Stimulated activated CD8-positive, alpha-beta memory T cell treated with anti-CD3 and anti-CD28 coated beads, Interleukin-4, amount 100 ng/mL, for 4 hours (primary cell): ENCODE measurements at regions not wholly inside any gene's neighbourhood (a gene's known extent, or its start where the extent isn't known, plus 50 kb on each side); places are given as distances from the start of the nearest gene placed in this dataset.
"Not testable (repeated sequence)": the region's sequence is repeated elsewhere in the genome, so short reads cannot be mapped to it uniquely, and the experiment has no call there.

Source experiments
- DNase-seq, 2 donors: peaks; one replicate each; pipeline ENCODE4 v3.0.0-alpha.2; 2020; ENCODE audit warnings: low read depth in 2 of 2, low spot score in 1 of 2

GRCh38 chrX:110511238-110511637, 152.6 kb downstream of the RTL9 start:
- DNase-seq, result no peak

DNA sequence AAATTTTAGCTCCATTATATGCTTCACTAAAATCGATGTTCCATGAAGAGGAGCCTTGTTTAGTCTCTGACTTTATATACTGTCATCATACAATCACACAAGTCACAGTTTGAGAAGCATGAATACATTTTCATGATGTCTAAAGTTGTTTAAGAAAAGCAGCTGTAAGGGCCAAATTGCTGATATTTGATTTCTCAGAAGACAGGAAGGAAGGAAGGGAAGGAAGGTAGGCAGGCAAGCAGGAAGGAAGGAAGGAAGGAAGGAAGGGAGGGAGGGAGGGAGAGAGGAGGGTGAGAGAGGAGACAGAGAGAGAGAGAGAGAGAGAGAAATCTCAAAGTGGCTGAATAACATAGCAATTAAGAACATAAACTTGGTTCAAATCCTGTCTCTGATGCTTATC, 153.7 kb downstream of the RTL9 start:
- no peak for DNase-seq

- DNase-seq, result no peak
These were observed 155.9 kb downstream of the RTL9 start for GRCh38 chrX:110514509-110514908.

DNA sequence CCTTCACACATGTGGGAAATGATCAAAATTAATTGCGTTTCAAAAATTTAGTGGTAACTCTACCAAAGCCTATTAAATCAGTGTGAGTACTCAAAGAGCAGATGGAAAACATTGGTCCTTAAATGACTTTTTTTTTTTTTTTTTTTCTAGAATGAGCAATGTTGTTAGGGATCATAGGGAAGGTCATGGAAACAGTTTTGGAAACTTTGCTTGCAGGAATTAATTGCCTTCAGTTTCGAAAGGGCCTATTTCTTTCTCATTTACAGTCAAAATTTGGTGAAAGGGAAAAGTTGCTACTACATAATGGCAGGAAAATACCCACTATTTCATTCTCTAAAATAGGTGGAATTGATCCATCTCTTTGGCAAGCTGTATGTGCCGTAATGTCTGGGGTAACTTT, 160.9 kb downstream of the RTL9 start:
- DNase-seq, result no peak

GRCh38 chrX:110519906-110520452, 161.3 kb downstream of the RTL9 start:
- DNase-seq, result no peak

- DNase-seq, result not testable (repeated sequence)
These were observed 162.0 kb downstream of the RTL9 start for GRCh38 chrX:110520652-110521051.

- no peak for DNase-seq
These were observed 173.4 kb downstream of the RTL9 start for GRCh38 chrX:110531873-110532580.

- no peak for DNase-seq
These were observed 173.9 kb downstream of the RTL9 start for GRCh38 chrX:110532581-110532931.

DNA sequence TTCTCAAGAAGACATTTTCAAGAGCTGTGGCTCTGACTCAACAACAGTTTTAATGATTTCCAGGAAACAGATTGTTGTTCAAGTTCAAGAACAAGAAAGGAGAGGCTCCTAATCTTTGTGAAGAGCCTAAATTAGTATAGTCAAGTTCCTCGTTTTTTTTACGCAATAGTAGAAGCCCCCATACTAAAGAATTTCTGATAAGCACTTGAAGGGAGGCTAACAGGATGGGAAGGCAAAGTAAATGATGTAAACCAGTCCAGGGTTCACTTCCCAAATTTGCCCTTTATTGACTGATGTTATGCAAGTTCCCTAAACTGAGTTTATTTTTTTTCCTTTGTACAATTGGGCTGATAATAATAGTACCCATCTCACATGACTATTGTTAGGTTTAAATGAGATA, 178.2 kb downstream of the RTL9 start:
- no peak for DNase-seq

DNA sequence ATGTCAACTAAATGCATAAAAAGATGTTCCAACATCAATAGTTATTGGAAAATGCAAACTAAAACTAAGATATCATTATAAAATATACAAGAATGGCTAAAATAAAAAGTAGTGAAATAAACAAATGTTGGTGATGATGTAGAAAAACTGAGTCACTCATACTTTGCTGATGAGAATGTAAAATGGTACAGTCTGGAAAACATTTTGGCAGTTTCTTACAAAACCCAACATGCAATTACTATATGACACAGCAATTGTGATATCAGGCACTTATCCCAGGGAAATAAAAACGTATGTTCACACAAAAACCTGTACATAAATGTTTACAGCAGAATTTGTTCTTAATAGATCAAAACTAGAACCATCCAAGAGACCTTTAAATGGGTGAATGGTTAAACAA, 182.6 kb downstream of the RTL9 start:
- no peak for DNase-seq

GRCh38 chrX:110550854-110551253, 192.2 kb downstream of the RTL9 start:
- DNase-seq, result not testable (repeated sequence)

GRCh38 chrX:110557864-110558263, 199.2 kb downstream of the RTL9 start:
- no peak for DNase-seq

DNA sequence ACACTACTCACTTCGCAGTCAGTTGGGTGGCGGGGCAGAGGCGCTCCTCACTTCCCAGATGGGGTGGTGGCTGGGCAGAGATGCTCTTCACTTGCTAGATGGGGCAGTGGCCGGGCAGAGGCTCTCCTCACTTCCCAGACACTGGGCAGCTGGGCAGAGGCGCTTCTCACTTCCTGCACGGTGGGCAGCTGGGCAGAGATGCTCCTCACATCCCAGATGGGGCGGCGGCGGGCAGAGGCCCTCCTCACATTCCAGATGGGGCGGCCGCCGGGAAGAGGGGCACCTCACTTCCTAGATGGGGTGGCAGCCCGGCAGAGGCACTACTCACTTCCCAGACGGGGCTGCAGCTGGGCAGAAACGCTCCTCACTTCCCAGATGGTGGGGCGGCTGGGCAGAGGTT, 199.8 kb downstream of the RTL9 start:
- DNase-seq, result no peak

GRCh38 chrX:110561034-110561433, 202.4 kb downstream of the RTL9 start:
- DNase-seq, result no peak

DNA sequence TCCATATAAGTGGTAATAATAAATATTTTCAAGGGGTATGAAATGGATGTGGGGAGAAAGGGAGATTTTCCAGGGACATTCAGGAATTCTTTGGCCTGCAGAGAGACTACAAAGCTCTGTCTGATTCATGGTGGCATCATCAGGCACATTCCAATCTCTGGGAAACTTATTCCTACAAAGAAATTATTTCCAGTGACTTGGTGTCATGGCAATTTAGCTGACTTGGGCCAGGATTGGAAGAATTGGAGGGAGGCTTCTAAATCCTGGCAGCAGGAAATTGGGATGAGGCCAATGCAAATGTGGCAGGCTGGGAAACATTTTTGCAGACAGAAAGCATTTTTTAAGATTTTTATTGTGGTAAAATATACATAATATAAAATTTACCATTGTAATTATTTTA, 204.6 kb downstream of the RTL9 start:
- DNase-seq, result no peak

DNA sequence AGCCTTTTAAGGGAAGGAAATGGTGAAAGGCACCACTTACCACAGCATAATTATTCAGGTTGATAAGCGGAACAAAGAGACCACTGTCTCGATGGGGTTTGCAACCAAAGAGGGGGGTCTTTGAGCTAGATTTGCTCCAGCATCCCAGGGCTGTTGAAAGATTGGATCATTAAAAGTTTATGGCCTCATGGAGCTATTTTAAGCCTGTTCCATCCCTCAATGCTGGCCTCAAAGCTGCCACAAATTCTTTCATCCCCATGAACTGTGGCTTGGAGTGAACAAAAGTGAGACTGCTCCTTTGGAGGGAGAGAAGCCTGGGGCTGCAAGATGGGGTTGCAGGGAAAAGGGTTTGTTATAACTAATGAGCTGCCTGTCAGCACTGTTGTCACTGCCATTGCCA, 209.8 kb downstream of the RTL9 start:
- DNase-seq, result no peak

DNA sequence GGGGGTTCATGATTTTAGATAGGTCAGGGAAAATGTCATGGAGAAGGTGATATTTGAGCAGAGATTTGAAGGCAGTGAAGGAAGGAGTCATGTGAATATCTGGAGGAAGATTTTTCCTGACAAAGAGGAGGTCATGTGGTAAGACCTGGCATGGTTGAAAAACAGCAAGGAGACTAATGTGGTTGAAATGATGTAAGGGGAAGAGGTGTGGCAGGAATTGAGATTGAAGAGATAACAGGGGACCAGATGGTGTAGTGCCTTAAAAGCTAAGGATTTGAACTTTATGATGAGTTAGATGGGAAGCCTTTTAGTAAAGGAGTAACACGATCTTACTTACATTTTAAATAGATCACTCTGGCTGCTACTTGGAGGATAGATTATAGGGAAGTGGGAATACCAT, 210.9 kb downstream of the RTL9 start:
- DNase-seq, result no peak

DNA sequence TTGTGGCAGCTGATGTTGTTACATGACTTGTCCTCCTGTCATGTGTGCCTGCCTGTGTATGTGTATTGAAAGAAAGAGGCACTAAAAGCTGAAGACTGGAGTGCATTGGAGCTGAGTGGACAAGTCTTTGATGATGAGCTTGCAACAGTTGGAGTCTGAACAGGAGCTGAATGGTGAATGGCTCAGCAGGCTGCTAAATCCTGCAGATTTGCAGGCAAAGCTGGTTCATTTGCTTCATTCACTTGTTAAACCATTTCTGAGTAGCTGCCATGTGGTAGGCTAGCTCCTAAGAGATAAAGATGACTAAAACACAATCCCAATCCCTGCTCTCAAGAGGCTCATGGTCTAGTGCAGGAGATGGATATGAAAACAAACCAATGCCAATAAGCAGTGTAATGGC, 217.3 kb downstream of the CHRDL1 start:
- no peak for DNase-seq

DNA sequence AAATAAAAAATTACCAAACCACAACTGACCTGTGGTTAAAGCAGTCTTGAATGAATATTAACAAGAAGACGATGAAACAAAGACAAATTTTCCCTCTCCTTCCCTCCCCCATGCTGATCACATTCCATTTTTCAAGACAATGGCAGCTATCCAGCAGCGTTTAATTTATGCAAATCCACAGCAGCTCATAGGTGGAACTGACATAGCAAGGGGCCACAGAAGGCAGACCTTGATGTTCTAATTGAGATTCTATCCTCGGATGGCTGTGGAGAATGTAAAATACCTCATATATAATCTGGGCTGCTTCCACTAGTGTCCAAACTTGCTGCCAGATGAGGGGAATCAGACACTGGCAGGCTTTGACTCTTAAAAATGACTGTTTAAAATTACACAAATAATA, 211.5 kb downstream of the CHRDL1 start:
- no peak for DNase-seq

DNA sequence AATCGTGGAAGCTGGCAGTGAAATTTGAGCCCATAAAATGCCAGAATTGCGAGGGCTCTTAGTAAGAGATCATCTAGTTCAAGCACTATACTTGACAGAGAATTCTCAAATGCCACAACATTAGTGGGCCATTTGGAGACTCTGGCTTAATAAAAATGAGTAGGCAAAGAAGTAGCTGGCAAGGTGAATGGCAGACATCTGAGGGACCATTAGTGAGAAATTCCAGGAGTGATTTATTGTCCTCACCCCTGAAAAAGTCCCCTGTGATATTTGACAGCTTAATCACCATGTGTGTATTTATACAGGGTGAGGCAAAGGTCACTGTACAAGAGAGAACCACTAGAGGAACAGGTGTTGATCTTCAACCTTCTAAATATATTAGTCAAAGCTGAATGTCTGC, 207.5 kb downstream of the CHRDL1 start:
- no peak for DNase-seq

GRCh38 chrX:110588853-110589252, 206.8 kb downstream of the CHRDL1 start:
- no peak for DNase-seq

- no peak for DNase-seq
These were observed 194.8 kb downstream of the CHRDL1 start for GRCh38 chrX:110600745-110601310.

DNA sequence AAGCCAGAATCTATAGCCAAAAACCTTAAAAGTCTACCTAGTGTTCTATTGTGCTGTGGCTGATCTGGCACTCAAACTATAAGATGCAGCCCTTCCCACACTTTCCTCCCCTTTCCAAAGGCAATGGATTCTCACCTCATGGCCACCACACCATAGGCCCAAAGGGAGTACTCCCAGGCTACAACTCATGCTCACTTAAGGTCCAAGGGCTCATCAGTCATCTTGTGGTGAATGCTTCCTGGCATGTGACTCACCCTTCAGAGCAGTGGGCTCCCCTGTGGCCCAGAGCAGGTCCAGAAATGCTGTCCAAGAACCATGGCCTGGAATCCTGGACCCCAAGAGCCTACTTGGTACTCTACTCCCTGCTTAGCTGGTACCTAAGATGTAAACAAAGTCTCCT, 181.0 kb downstream of the CHRDL1 start:
- no peak for DNase-seq
